ENCODE measurements at regions not wholly inside any gene's neighbourhood (a gene's known extent, or its start where the extent isn't known, plus 50 kb on each side); places are given as distances from the start of the nearest gene placed in this dataset.
A peak's percentile ranks its signal among the peaks of the same experiment; 100 is the strongest.

DNA sequence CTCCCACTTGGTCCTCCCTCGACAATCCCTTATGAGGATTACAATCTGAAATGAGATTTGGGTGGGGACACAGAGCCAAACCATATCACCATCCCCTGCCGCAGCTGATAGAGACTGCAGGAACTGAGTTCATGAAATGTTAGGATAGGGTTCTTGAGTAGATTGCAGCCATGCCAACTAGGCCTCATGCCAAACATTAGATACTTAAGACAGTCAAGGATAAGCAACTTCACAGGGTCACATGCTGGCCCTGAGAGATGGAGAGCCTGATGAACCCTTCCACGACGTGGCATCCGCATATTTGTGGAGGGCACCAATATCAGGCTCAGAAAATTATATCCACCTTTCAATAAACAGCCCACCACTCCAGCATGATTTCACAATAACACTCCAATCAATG is 121.3 kb downstream of the ALDH8A1 start:
- intact Hi-C loops (cut with DNase I) = loop anchor here (5.0 kb wide), 1 partner anchor 109 kb away; no protein-coding TSS in a partner anchor
- 97% methylated on average over 5 of the region's 5 CpGs for WGBS

DNA sequence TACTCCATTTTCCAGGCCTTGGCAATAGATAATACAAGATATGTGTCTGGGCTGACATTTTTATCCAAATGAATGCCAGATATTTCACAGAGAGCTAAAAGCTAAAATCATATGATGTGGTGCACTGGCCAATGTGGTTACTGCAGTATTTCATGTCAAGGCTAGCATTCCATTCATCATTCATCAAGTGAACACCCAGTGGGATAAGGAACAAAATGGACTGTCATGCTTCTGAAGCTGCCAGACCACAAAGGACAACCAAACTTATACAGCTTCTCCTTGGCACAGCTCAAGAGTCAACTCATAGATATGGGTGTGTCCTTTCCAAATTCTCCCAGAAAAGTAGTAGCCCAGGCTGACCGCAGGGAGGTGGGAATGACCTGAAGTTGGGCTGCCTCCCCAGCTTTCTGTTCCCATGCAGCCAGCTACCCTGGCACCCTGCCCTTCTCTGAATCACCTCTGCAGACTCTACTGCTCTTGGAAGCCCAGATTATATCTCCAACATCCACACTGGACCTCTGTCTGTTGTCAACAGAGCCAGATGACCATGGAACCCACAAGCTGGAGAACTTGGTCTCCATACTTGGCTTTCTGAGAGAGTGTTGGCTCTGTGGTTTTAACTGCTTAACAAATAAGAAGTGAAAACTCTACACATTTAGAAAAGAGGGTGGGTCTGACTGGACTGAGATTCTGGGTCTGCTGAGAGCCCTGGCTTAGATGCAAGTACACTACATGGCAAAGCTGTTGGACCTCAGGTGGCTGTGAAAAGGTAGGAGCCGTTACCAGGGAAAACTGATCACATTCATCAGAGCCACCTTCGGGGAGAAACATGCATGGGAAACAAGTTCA is 122.8 kb downstream of the ALDH8A1 start:
- no peaks in the 10 kb centered on the region for H3K27me3 ChIP-seq
- intact Hi-C loops (cut with DNase I) = loop anchor here (5.0 kb wide), 1 partner anchor 110 kb away; no protein-coding TSS in a partner anchor
- H3K9me3 ChIP-seq = no peaks in the 10 kb centered on the region
- peak; percentile 31 to 66 for TF ChIP-seq POLR2AphosphoS5 (IDR thresholded peaks at IDR 0.05)
- TF ChIP-seq, protein P1, sequence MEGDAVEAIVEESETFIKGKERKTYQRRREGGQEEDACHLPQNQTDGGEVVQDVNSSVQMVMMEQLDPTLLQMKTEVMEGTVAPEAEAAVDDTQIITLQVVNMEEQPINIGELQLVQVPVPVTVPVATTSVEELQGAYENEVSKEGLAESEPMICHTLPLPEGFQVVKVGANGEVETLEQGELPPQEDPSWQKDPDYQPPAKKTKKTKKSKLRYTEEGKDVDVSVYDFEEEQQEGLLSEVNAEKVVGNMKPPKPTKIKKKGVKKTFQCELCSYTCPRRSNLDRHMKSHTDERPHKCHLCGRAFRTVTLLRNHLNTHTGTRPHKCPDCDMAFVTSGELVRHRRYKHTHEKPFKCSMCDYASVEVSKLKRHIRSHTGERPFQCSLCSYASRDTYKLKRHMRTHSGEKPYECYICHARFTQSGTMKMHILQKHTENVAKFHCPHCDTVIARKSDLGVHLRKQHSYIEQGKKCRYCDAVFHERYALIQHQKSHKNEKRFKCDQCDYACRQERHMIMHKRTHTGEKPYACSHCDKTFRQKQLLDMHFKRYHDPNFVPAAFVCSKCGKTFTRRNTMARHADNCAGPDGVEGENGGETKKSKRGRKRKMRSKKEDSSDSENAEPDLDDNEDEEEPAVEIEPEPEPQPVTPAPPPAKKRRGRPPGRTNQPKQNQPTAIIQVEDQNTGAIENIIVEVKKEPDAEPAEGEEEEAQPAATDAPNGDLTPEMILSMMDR (IDR thresholded peaks at IDR 0.05) = peak in 1 of 3 experiments; percentile 5
- no peak for TF ChIP-seq EP300 (IDR thresholded peaks at IDR 0.05)
- H3K4me3 ChIP-seq = no peak overlapping the region
- no peaks in the 10 kb centered on the region for H3K36me3 ChIP-seq
- peak overlapping the region in 2 of 4 donors; percentile 19 to 20 for H3K27ac ChIP-seq (replicated peaks in 1 of 4)
- WGBS = 80% methylated on average over 3 of the region's 3 CpGs
- DNase-seq (ENCODE audit: extremely low spot score) = no peak
- H3K4me1 ChIP-seq = peaks cover 0 to 28% (median 25%) of the 10 kb centered on the region in 4 donors

More for the DNA sequence above, 121.3 kb downstream of the ALDH8A1 start:
- H3K27me3 ChIP-seq = no peaks in the 10 kb centered on the region
- H3K4me3 ChIP-seq = no peak overlapping the region
- no peak overlapping the region for H3K27ac ChIP-seq (replicated peaks in 1 of 4)
- TF ChIP-seq POLR2AphosphoS5 (IDR thresholded peaks at IDR 0.05) (no peak), POLR2A (IDR thresholded peaks at IDR 0.05; ENCODE audit: low read depth) (no peak), EP300 (IDR thresholded peaks at IDR 0.05) (no peak)
- TF ChIP-seq, protein P1 (IDR thresholded peaks at IDR 0.05) = no peak
- peaks cover 0 to 22% (median 16%) of the 10 kb centered on the region in 4 donors for H3K4me1 ChIP-seq
- no peak for DNase-seq (ENCODE audit: extremely low spot score)
- no peaks in the 10 kb centered on the region for H3K36me3 ChIP-seq
- no peaks in the 10 kb centered on the region for H3K9me3 ChIP-seq

DNA sequence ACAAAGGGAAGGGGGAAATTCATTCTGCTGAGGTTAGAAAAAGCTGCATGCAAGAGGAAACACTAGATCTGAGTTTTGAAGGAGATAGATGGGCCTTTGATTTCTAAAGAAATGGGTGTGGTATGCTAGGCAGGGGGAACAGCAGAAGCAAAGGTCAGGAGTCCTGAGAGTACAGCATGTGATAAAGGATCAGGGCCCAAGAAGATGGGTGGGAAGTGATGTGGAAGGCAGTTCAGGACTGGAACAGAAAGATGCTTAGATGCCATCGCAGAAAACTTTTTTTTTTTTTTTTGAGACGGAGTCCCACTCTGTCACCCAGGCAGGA is 126.2 kb downstream of the ALDH8A1 start:
- Histone ChIP-seq H3K27me3 (no peaks in the 10 kb centered on the region), H3K4me1 (peaks cover 0 to 23% (median 21%) of the 10 kb centered on the region in 4 donors), H3K27ac (replicated peaks in 1 of 4) (no peak overlapping the region), H3K36me3 (no peaks in the 10 kb centered on the region), H3K9me3 (no peaks in the 10 kb centered on the region), H3K4me3 (no peak overlapping the region)
- 98% methylated on average over 2 of the region's 2 CpGs for WGBS
- intact Hi-C loops (cut with DNase I) = loop anchor here (5.0 kb wide), 4 partner anchors 59 to 666 kb away; no protein-coding TSS in a partner anchor
- TF ChIP-seq, protein P1 (IDR thresholded peaks at IDR 0.05) = no peak
- TF ChIP-seq POLR2AphosphoS5 (IDR thresholded peaks at IDR 0.05) (no peak), POLR2A (IDR thresholded peaks at IDR 0.05; ENCODE audit: low read depth) (no peak), EP300 (IDR thresholded peaks at IDR 0.05) (no peak)
- DNase-seq (ENCODE audit: extremely low spot score) = no peak

DNA sequence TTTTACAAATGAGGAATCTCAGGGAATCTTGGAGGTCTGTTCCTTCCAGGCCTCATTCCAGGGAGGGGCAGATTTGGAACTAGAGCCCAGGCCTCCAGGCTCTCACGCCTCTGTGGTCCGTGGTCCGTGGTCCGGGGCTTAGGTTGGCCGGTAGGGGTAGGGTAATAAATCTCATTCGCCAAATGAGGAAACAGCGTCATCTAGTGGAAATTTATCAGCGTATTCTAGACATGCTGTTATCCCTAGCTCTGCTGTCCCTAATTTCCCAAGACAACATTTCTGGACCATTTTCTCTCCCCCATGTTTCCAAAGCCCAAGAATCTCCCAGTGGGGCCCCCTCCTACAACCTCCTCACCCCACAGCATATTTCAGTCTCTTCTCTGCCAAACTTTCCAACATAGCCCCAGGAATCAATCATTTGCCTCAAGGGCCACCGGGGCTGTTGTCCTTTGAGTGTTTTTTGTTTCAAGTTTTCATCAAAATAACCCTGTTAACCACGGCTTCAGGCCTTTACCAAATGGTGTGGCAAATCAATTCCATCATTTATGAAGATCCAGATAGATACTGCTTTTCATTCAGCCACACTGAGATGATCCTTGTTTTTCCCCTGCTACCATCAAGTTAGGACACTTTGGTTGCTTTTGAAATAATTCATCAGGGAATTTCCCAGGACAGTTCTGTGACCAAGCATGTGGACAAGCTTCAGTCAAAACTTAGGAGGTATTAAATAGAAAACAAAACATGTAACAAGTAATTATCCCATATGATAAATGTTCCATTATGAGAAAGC is 126.8 kb downstream of the ALDH8A1 start:
- Histone ChIP-seq H3K4me1 (peaks cover 0 to 23% (median 21%) of the 10 kb centered on the region in 4 donors), H3K27ac (replicated peaks in 1 of 4) (no peak overlapping the region), H3K4me3 (no peak overlapping the region), H3K36me3 (no peaks in the 10 kb centered on the region), H3K27me3 (no peaks in the 10 kb centered on the region), H3K9me3 (no peaks in the 10 kb centered on the region)
- WGBS = 13% methylated on average over 10 of the region's 10 CpGs
- intact Hi-C loops (cut with DNase I) = loop anchor here (5.0 kb wide), 4 partner anchors 59 to 666 kb away; no protein-coding TSS in a partner anchor
- DNase-seq (ENCODE audit: extremely low spot score) = no peak
- TF ChIP-seq, protein P1 (IDR thresholded peaks at IDR 0.05) = peak; percentile 76 to 83 (median 80)
- TF ChIP-seq EP300 (IDR thresholded peaks at IDR 0.05) (no peak), POLR2AphosphoS5 (IDR thresholded peaks at IDR 0.05) (no peak), POLR2A (IDR thresholded peaks at IDR 0.05; ENCODE audit: low read depth) (no peak)

Data from esophagus muscularis mucosa (tissue), 4 donors.